WTC11 (cell line): ENCODE measurements at regions not wholly inside any gene's neighbourhood (a gene's known extent, or its start where the extent isn't known, plus 50 kb on each side); places are given as distances from the start of the nearest gene placed in this dataset.

Experiments used
- CREB1 ChIP-seq: sonication (generic); formaldehyde crosslinking; IDR thresholded peaks from 2 replicates; pipeline ENCODE4 v1.8.0; 2023; ENCODE audit warnings: mild to moderate bottlenecking, missing genetic modification reagents
- CTCF ChIP-seq: fragments of 200-600 bp; IDR thresholded peaks from 2 replicates; pipeline ENCODE4 v1.8.0; 2022; ENCODE audit warnings: antibody characterized with exemption
- FOXP4 ChIP-seq: sonication (generic); formaldehyde crosslinking; IDR thresholded peaks from 2 replicates; pipeline ENCODE4 v1.8.0; 2022; ENCODE audit warnings: mild to moderate bottlenecking, missing genetic modification reagents
- NFYB ChIP-seq: sonication (generic); formaldehyde crosslinking; conservative IDR thresholded peaks from 2 replicates; pipeline ENCODE4 v1.8.0; 2022; ENCODE audit warnings: low read depth, missing genetic modification reagents
- TF ChIP-seq, protein P1 (sequence below): sonication (generic); formaldehyde crosslinking; IDR thresholded peaks from 2 replicates; pipeline ENCODE4 v1.8.0; 2023; ENCODE audit warnings: missing genetic modification reagents

GRCh38 chr6:15974817-15975216, 154.1 kb upstream of the MYLIP start:
- TF ChIP-seq, protein P1, sequence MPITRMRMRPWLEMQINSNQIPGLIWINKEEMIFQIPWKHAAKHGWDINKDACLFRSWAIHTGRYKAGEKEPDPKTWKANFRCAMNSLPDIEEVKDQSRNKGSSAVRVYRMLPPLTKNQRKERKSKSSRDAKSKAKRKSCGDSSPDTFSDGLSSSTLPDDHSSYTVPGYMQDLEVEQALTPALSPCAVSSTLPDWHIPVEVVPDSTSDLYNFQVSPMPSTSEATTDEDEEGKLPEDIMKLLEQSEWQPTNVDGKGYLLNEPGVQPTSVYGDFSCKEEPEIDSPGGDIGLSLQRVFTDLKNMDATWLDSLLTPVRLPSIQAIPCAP: no peak
- TF ChIP-seq FOXP4 (CRISPR knock-in tag): no peak
- no peak for TF ChIP-seq CREB1 (CRISPR knock-in tag)
- TF ChIP-seq CTCF: no peak
- TF ChIP-seq NFYB (CRISPR knock-in tag): no peak
